ENCODE measurements at regions not wholly inside any gene's neighbourhood (a gene's known extent, or its start where the extent isn't known, plus 50 kb on each side); places are given as distances from the start of the nearest gene placed in this dataset.

DNA sequence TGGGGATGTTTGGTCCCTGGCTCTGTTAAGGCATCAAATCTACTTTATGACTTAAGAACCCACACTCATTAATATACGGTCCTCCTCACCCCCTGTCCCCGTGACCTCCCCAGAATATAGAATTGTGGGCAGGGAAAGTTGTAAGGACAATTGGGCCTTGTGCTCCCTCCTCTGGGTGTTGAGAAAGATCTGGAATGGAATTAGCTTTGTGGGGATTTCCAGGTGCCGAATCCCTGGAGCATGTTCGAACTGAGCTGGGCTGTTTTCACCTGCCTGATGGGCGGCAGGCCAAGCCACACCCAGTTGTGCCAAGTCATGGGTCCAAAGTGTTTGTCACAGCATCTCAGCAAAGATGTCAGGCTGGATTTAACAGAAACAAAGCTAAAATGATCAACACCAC is 349.3 kb upstream of the KLF3 start:
- DNase-seq: no peak

GRCh38 chr4:38315286-38315685 is 348.7 kb upstream of the KLF3 start:
- DNase-seq: no peak

DNA sequence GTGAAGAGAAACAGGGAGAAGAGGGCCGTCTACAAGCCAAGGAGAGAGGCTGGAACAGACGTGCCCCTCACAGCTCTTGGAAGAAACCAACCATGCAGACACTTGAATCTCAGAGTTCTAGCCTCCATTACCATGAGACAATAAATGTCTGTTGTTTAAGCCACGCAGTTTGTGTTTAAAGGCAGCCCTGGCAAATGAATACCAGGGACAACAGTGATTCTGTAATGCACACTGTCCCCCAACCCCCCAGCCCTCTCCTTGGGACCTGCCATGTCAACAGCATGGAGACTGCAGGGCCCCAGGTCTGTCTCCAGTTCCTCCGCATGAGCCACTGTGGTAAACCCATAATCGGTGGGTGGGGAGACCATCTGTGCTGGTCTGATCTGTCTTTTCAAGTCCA is 348.0 kb upstream of the KLF3 start:
- no peak for DNase-seq

DNA sequence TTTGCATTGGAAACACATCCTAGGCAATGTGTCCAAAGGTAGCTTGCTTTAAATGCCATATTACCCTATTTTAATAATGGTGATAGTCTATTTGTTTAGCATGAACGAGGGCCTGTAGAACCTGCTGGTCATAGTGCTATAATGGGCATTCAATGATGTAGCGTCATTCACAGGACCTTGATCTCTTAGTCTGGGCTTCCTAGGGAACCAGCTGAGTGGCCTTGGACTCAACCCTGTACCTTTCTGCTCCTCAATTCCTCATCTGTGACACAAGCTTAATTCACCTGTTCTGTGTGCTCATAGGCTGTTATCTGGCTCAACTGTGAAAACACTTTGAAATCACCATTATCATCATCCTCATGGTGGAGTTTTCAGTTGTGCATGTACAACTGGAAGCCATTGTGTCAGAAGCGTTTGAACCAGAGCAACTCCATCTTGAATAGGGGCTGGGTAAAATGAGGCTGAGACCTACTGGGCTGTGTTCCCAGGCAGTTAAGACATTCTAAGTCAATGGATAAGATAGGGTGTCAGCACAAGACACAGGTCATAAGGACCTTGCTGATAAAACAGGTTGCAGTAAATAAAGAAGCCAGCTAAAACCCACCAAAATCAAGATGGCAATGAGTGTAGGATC is 346.8 kb upstream of the KLF3 start:
- no peak for DNase-seq

GRCh38 chr4:38318737-38319455 is 345.1 kb upstream of the KLF3 start:
- peak; percentile 96 for DNase-seq

DNA sequence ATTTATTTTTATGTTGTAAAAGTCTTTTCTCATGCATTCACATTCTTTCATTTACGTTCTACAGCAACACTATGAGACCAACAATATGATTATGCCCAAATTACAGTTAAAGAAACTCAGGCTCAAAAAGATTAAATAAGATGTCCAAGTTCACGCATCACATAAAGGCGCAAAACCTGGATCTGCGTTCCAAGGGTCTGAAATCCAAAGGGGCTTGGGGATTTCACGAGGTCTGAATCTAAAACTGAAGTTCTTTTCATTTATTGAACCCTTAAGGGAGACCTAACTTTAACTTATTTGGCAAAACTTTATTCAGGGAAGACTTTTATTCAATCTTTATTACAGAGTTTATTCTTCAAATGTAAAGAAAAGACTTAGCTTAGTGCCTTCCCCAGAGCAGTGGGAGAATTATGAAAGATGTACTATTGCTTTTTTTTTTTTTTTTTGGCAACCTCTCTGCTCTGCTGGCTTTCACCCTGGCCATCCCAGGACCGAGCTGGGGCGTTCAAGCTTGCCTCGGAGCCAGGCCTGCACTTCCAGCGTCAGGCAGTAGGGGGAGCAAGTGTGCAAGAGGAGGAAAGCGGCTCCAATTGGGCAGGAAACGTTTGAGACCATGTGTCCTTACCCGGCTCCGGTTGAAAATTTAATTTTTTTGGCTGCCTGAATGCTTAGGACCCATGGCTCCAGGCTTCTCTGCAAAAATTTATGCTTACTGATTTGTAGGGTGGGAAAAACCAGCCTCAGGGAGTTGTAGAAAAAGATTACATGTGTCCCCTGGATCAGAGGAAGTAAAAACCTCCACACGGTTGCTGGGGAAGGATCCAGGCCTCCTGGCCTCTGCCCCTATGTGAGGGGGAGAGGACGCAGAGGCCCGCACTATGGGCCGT is 344.3 kb upstream of the KLF3 start:
- DNase-seq: peak; percentile 98

- no peak for DNase-seq
Measured at GRCh38 chr4:38320343-38320695, 343.7 kb upstream of the KLF3 start.

GRCh38 chr4:38320833-38321232 is 343.2 kb upstream of the KLF3 start:
- DNase-seq: no peak

- no peak for DNase-seq
Measured at GRCh38 chr4:38322714-38323113, 341.3 kb upstream of the KLF3 start.

DNA sequence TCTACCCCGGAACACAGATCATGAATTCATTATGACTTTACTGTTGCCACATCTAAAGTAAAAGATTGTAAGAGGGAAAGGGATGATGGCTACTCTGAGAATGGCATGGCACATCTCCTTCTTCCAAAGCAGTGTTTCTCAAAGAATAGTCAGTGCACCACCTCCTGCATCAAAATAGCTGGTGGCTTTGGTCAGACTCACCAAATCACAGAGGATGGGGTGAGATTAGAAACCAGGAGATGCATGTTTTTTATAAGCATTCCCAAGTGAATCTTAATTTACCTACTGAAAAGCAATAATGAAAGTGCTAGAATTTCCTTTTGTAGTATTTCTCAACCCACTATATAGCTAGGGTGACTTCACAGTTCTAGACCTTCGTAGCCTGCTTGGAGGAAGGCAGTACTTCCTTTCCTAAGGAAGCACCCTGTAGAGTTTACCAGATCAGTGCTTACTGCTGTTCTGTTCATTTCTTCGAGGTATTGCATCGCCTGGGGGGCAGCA is 340.8 kb upstream of the KLF3 start:
- peak; percentile 67 for DNase-seq

GRCh38 chr4:38324861-38325628 is 339.0 kb upstream of the KLF3 start:
- DNase-seq: no peak

DNA sequence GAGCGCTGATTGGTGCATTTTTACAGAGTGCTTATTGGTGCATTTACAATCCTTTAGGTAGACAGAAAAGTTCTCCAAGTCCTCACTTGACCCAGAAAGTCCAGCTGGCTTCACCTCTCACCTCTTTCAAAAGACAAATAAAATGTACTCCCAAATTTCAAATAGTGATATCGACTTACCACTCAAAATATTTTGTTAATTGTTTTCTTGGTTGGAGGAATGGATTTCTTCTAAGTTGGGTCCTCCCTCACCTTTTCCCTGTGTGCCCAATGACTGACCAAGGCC is 338.4 kb upstream of the KLF3 start:
- DNase-seq: no peak

- DNase-seq: no peak
Measured at GRCh38 chr4:38326499-38326898, 337.5 kb upstream of the KLF3 start.

- DNase-seq: no peak
Measured at GRCh38 chr4:38327174-38327573, 336.8 kb upstream of the KLF3 start.

GRCh38 chr4:38328989-38329729 is 334.8 kb upstream of the KLF3 start:
- peak; percentile 12 for DNase-seq

- no peak for DNase-seq
Measured at GRCh38 chr4:38330321-38330720, 333.7 kb upstream of the KLF3 start.

- DNase-seq: no peak
Measured at GRCh38 chr4:38330936-38331335, 333.1 kb upstream of the KLF3 start.

- no peak for DNase-seq
Measured at GRCh38 chr4:38332699-38333098, 331.3 kb upstream of the KLF3 start.

- peak; percentile 57 for DNase-seq
Measured at GRCh38 chr4:38333219-38333618, 330.8 kb upstream of the KLF3 start.

DNA sequence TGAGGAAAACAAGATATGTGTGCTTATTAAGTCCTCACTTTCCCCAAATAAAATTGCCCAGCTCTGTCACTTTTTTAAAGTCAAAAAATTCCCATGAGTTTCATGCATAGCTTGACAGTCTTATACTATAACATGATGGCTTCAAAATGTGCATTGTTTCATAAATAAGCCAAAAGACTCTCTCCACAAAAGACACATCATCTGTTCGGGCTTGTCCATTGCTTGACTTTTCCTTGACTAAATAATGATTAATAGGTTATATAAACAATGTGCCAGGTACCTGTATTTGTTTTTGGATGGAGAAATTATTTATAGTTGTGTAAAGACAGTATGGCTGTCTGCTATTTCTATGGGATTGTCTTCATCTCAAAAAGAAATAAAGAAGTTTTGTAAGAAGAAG is 329.2 kb upstream of the KLF3 start:
- no peak for DNase-seq

DNA sequence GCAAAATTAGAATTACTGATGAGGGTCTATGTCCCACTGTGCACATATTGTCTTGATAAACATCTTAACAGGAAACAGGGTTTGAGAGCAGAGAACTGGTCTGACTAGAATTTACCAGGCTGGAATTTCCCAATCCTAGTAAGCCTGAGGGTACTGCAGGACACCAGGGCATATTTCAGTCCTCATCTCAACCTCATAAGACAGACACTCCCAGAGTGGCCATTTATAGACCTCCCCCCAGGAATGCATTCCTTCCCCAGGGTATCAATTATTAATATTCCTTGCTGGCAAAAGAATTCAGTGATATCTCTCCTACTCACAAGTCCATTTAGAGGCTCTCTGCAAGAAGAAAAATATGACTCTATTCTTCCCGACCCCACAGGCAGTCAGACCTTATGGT is 325.1 kb upstream of the KLF3 start:
- peak; percentile 6 for DNase-seq

DNA sequence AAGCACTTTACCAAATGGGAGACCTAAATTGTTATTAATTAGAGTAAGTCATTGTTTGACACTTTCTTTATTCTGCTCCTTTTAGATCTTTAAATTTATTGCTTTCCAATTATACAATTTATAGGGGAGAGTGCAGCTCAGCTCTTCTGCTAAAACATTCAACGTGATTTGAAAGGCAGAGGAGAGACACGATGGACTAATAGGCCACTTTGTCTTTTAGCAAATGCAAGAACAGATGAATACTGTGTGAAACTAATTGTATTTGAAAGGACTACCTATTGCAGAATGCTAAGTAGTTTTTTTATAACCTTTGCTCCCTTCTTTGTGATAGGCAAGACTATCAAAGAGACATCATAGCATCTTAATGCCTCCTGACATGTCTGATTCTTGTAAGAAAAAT is 320.4 kb upstream of the KLF3 start:
- no peak for DNase-seq

GRCh38 chr4:38344929-38345328 is 319.1 kb upstream of the KLF3 start:
- no peak for DNase-seq

All from OCI-M1 (cell line).